B cell (primary cell): ENCODE measurements at regions not wholly inside any gene's neighbourhood (a gene's known extent, or its start where the extent isn't known, plus 50 kb on each side); places are given as distances from the start of the nearest gene placed in this dataset.

Source experiments
- ATAC-seq: fragments of 200-7000 bp; cut with Tn5 transposase; one replicate; pipeline ENCODE4 v1.10.0; 2021; ENCODE audit warnings: low read depth, mild to moderate bottlenecking, moderate number of reproducible peaks, moderate library complexity
- CTCF ChIA-PET: fragments of 350-600 bp; sonication (Branson Sonifier 250); formaldehyde crosslinking; loops from one replicate; lab custom pipeline; 2021; ENCODE audit warnings: antibody characterized with exemption, inconsistent platforms; lab: Charles Lee
- POLR2A ChIA-PET: fragments of 350-600 bp; sonication (Branson Sonifier 250); formaldehyde crosslinking; loops from one replicate; lab custom pipeline; 2021; ENCODE audit warnings: antibody characterized with exemption; lab: Charles Lee
- DNase-seq: peaks from one replicate; pipeline ENCODE4 v3.0.0; 2013
- H2AFZ ChIP-seq: 2 replicates; pipeline ENCODE4 v1.6.1; 2012; ENCODE audit warnings: mild to moderate bottlenecking, low read depth, low read length; ENCODE audit not compliant: insufficient read depth, poor library complexity, severe bottlenecking
- H3K27ac ChIP-seq, 2 donors: 1 replicate in 1 of 2; 2 replicates in 1 of 2; pipeline ENCODE4 v1.5.1; 2012 to 2013; ENCODE audit warnings: low read length in 2 of 2, mild to moderate bottlenecking in 2 of 2, moderate library complexity in 1 of 2
- H3K27me3 ChIP-seq, 4 experiments: fragments of 200-600 bp in 1 of 4; sonication (generic) in 1 of 4; replicated peaks in 1 of 4; 1 replicate in 2 of 4; 2 replicates in 2 of 4; pipeline versions ENCODE4 v1.6.1 to v1.7.0; 2013 to 2016; ENCODE audit warnings: low read length in 3 of 4, mild to moderate bottlenecking in 2 of 4, mixed read lengths in 1 of 4, moderate library complexity in 1 of 4; ENCODE audit not compliant: insufficient read depth in 4 of 4, control insufficient read depth in 3 of 4; ENCODE audit errors: control extremely low read depth in 1 of 4
- H3K36me3 ChIP-seq, 2 experiments: replicated peaks in 1 of 2; 1 replicate in 1 of 2; 2 replicates in 1 of 2; pipeline versions ENCODE4 v1.6.1 to v1.7.1; 2013; ENCODE audit warnings: low read length in 1 of 2; ENCODE audit not compliant: insufficient read depth in 2 of 2, control insufficient read depth in 1 of 2; ENCODE audit errors: control extremely low read depth in 1 of 2, extremely low read depth in 1 of 2
- H3K4me1 ChIP-seq, 2 donors: fragments of 200-600 bp in 1 of 2; sonication (generic) in 1 of 2; 1 replicate in 1 of 2; 2 replicates in 1 of 2; pipeline versions ENCODE4 v1.5.1 to v1.6.1; 2013 to 2017; ENCODE audit warnings: low read length in 2 of 2; ENCODE audit not compliant: control insufficient read depth in 2 of 2, insufficient read depth in 2 of 2
- H3K4me2 ChIP-seq: replicated peaks from 2 replicates; pipeline ENCODE3; 2012; ENCODE audit warnings: mild to moderate bottlenecking, low read depth, low read length; ENCODE audit not compliant: poor library complexity, severe bottlenecking
- H3K4me3 ChIP-seq, 5 experiments: fragments of 200-600 bp in 1 of 5; sonication (generic) in 1 of 5; 1 replicate in 3 of 5; 2 replicates in 2 of 5; pipeline versions ENCODE4 v1.5.1 to v1.7.0; 2011 to 2016; ENCODE audit warnings: low read length in 4 of 5, mild to moderate bottlenecking in 4 of 5, low read depth in 2 of 5, control low read depth in 1 of 5, moderate library complexity in 1 of 5; ENCODE audit not compliant: insufficient read depth in 1 of 5; ENCODE audit errors: control extremely low read depth in 1 of 5, extremely low read depth in 1 of 5
- H3K79me2 ChIP-seq: fragments of 200-600 bp; sonication (generic); one replicate; pipeline ENCODE4 v1.6.0; 2016; ENCODE audit warnings: low read length; ENCODE audit not compliant: control insufficient read depth, insufficient read depth
- H3K9ac ChIP-seq: fragments of 200-600 bp; sonication (generic); 2 replicates; pipeline ENCODE4 v1.6.1; 2017; ENCODE audit warnings: mild to moderate bottlenecking, low read length, moderate library complexity
- H3K9me3 ChIP-seq, 3 donors: one replicate each; pipeline versions ENCODE4 v1.6.1 to v1.7.1; 2013; ENCODE audit warnings: low read length in 2 of 3; ENCODE audit not compliant: control insufficient read depth in 2 of 3, insufficient read depth in 1 of 3; ENCODE audit errors: control extremely low read depth in 1 of 3
- H4K20me1 ChIP-seq: 2 replicates; pipeline ENCODE4 v1.6.0; 2012; ENCODE audit warnings: mild to moderate bottlenecking, low read length; ENCODE audit not compliant: insufficient read depth, control insufficient read depth, poor library complexity, severe bottlenecking
- H3K27ac Mint-ChIP-seq: one replicate; pipeline ENCODE4 v1.8.0; 2021; ENCODE audit warnings: mixed read lengths
- H3K27me3 Mint-ChIP-seq: one replicate; pipeline ENCODE4 v1.8.0; 2021; ENCODE audit warnings: mixed read lengths
- H3K4me1 Mint-ChIP-seq: one replicate; pipeline ENCODE4 v1.8.0; 2021; ENCODE audit warnings: mixed read lengths
- H3K4me3 Mint-ChIP-seq: one replicate; pipeline ENCODE4 v1.8.0; 2021; ENCODE audit warnings: mixed read lengths
- H3K9me3 Mint-ChIP-seq: one replicate; pipeline ENCODE4 v1.8.0; 2022; ENCODE audit warnings: mixed read lengths; ENCODE audit not compliant: insufficient read depth
- EZH2 ChIP-seq: IDR thresholded peaks from 2 replicates; pipeline ENCODE4 v1.6.1; 2012; ENCODE audit warnings: borderline replicate concordance, low read depth, mild to moderate bottlenecking, moderate library complexity, low read length; ENCODE audit not compliant: insufficient read depth, poor library complexity, severe bottlenecking
- WGBS: methylation state at CpG from one replicate; pipeline ENCODE4 v1.1.5; 2013; ENCODE audit warnings: missing lambda C conversion rate; ENCODE audit not compliant: insufficient coverage; 5-methylcytosine and 5-hydroxymethylcytosine counted together
- intact Hi-C: fragments of 100-400 bp; cut with micrococcal nuclease; formaldehyde crosslinking; loops from one replicate; pipeline ENCODE4 v1.10.0; 2022
- TF ChIP-seq, protein P1 (sequence below): fragments of 200-600 bp; IDR thresholded peaks from one replicate; pipeline ENCODE4 v1.8.0; 2022; ENCODE audit warnings: antibody characterized with exemption, mild to moderate bottlenecking

DNA sequence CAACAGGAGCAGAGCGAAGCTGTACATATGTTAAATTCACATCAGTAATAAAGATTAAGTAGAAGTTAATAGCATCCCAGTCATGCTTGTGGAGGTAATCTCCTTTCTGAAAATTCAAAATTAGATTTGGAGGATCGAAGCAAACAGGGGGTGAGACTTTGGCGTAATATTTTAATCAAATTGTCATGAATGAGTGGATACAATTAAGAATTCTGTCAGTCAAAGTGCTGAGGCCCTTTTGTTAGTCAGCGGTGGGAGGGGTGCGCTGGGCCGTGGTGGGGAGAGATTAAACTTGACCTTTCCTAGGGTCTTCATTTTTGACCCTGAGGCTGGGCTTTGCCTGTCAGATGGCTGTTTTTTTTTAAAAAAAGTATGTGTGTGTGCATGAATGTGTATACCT, 226.7 kb downstream of the VRK1 start:
- no peak overlapping the region for H3K4me3 ChIP-seq
- TF ChIP-seq EZH2, result no peak
- TF ChIP-seq, protein P1, sequence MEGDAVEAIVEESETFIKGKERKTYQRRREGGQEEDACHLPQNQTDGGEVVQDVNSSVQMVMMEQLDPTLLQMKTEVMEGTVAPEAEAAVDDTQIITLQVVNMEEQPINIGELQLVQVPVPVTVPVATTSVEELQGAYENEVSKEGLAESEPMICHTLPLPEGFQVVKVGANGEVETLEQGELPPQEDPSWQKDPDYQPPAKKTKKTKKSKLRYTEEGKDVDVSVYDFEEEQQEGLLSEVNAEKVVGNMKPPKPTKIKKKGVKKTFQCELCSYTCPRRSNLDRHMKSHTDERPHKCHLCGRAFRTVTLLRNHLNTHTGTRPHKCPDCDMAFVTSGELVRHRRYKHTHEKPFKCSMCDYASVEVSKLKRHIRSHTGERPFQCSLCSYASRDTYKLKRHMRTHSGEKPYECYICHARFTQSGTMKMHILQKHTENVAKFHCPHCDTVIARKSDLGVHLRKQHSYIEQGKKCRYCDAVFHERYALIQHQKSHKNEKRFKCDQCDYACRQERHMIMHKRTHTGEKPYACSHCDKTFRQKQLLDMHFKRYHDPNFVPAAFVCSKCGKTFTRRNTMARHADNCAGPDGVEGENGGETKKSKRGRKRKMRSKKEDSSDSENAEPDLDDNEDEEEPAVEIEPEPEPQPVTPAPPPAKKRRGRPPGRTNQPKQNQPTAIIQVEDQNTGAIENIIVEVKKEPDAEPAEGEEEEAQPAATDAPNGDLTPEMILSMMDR, result no peak
- Mint-ChIP-seq H3K4me1 (peaks cover 17% of the 10 kb centered on the region), H3K4me3 (no peak overlapping the region), H3K27ac (no peak overlapping the region), H3K9me3 (no peaks in the 10 kb centered on the region), H3K27me3 (peaks cover 39% of the 10 kb centered on the region)
- no peaks in the 10 kb centered on the region for H3K79me2 ChIP-seq
- ChIA-PET POLR2A (no interaction called here), CTCF (no interaction called here)
- peaks cover 0 to 10% (median 0%) of the 10 kb centered on the region in 3 donors for H3K9me3 ChIP-seq
- H3K9ac ChIP-seq, result no peak overlapping the region
- H4K20me1 ChIP-seq, result no peaks in the 10 kb centered on the region
- ATAC-seq (no peak), DNase-seq (no peak)
- peaks cover 16 to 21% of the 10 kb centered on the region in 2 donors for H3K4me1 ChIP-seq
- WGBS, result 93% methylated on average over 4 of the region's 6 CpGs
- H3K27me3 ChIP-seq, result peaks cover 0 to 33% (median 14%) of the 10 kb centered on the region in 4 experiments
- no peak overlapping the region for H2AFZ ChIP-seq
- intact Hi-C loops, result no loop called here
- H3K36me3 ChIP-seq, result no peaks in the 10 kb centered on the region
- H3K4me2 ChIP-seq, result no peak overlapping the region
- no peak overlapping the region for H3K27ac ChIP-seq

DNA sequence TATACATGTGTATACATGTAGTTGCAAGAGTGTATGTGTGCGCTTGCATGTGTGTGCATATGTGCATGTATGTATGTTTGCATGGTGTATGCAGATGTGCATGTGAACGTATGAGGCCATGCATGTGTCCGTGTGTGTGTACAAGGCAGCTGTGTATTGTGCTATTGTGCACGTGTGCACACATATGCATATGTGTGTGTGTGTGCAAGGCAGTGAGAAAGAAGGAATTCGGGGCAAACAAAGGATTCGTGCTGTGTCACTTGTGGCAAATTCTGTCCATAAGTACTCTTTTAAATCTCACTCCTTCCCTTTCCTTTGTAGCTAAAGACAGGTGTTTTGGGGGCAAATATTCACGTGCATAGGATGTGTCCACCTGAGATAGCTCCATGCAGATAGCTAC, 227.1 kb downstream of the VRK1 start:
- H3K36me3 ChIP-seq, result no peaks in the 10 kb centered on the region
- no peak overlapping the region for H3K4me2 ChIP-seq
- H3K9ac ChIP-seq, result no peak overlapping the region
- H3K27me3 Mint-ChIP-seq, result peaks cover 39% of the 10 kb centered on the region
- no peak for DNase-seq
- H3K4me1 ChIP-seq, result peaks cover 16 to 21% of the 10 kb centered on the region in 2 donors
- no peaks in the 10 kb centered on the region for H4K20me1 ChIP-seq
- no peak overlapping the region for H3K4me3 Mint-ChIP-seq
- intact Hi-C loops, result no loop called here
- no peak overlapping the region for H2AFZ ChIP-seq
- ChIA-PET POLR2A (no interaction called here), CTCF (no interaction called here)
- no peaks in the 10 kb centered on the region for H3K9me3 Mint-ChIP-seq
- TF ChIP-seq, protein P1, result no peak
- no peak for TF ChIP-seq EZH2
- H3K79me2 ChIP-seq, result no peaks in the 10 kb centered on the region
- H3K4me3 ChIP-seq, result no peak overlapping the region
- ATAC-seq, result no peak
- H3K27ac Mint-ChIP-seq, result no peak overlapping the region
- peaks cover 0 to 7% (median 0%) of the 10 kb centered on the region in 3 donors for H3K9me3 ChIP-seq
- H3K27ac ChIP-seq, result no peak overlapping the region
- peaks cover 19% of the 10 kb centered on the region for H3K4me1 Mint-ChIP-seq
- WGBS, result 100% methylated on average over 4 of the region's 7 CpGs
- peaks cover 0 to 31% (median 15%) of the 10 kb centered on the region in 4 experiments for H3K27me3 ChIP-seq
